Neural progenitor cell (in vitro differentiated cells): ENCODE measurements at regions not wholly inside any gene's neighbourhood (a gene's known extent, or its start where the extent isn't known, plus 50 kb on each side); places are given as distances from the start of the nearest gene placed in this dataset.

Experiments used
- EZH2 ChIP-seq: fragments of 200-600 bp; sonication (generic); IDR thresholded peaks from 2 replicates; pipeline ENCODE4 v1.6.1; 2017; ENCODE audit warnings: antibody characterized with exemption, mild to moderate bottlenecking, moderate library complexity
- EZH2phosphoT487 ChIP-seq: fragments of 200-600 bp; sonication (generic); IDR thresholded peaks from 2 replicates; pipeline ENCODE4 v1.6.1; 2017; ENCODE audit warnings: antibody characterized with exemption
- TF ChIP-seq, protein P1 (sequence below): fragments of 200-600 bp; sonication (generic); IDR thresholded peaks from 2 replicates; pipeline ENCODE4 v1.5.1; 2017; ENCODE audit warnings: antibody characterized with exemption, mild to moderate bottlenecking

DNA sequence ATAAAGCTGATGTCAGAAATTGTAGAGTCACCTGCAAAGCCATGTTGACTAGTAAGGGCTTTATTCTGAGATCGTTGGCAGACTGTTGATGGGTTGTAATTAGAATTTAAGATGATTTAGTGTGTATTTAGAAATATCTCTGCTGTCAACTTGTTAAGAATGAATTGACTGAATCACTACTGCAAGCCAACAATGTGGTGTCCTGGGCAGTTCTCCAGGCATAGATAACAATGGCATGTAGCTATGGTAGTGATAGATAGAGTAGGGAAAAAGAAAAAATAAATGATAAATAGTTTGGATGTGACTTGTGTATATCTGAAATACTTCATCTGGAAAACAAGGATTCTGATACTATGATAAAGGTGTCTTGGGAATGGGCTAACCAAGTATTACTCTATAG lies 640.2 kb downstream of the ARL4A start:
- TF ChIP-seq, protein P1, sequence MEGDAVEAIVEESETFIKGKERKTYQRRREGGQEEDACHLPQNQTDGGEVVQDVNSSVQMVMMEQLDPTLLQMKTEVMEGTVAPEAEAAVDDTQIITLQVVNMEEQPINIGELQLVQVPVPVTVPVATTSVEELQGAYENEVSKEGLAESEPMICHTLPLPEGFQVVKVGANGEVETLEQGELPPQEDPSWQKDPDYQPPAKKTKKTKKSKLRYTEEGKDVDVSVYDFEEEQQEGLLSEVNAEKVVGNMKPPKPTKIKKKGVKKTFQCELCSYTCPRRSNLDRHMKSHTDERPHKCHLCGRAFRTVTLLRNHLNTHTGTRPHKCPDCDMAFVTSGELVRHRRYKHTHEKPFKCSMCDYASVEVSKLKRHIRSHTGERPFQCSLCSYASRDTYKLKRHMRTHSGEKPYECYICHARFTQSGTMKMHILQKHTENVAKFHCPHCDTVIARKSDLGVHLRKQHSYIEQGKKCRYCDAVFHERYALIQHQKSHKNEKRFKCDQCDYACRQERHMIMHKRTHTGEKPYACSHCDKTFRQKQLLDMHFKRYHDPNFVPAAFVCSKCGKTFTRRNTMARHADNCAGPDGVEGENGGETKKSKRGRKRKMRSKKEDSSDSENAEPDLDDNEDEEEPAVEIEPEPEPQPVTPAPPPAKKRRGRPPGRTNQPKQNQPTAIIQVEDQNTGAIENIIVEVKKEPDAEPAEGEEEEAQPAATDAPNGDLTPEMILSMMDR: no peak
- TF ChIP-seq EZH2phosphoT487 (no peak), EZH2 (no peak)
